Choroid plexus epithelial cell (primary cell): ENCODE measurements at regions not wholly inside any gene's neighbourhood (a gene's known extent, or its start where the extent isn't known, plus 50 kb on each side); places are given as distances from the start of the nearest gene placed in this dataset.
A peak's percentile ranks its signal among the peaks of the same experiment; 100 is the strongest.

Source experiments
- DNase-seq: peaks from one replicate; pipeline ENCODE4 v3.0.0-alpha.2; 2010; ENCODE audit warnings: low read depth
- H3K4me3 ChIP-seq: 2 replicates; pipeline ENCODE4 v1.5.1; 2011; ENCODE audit warnings: low read depth, mild to moderate bottlenecking, control low read depth, low read length, moderate library complexity
- TF ChIP-seq, protein P1 (sequence below): conservative IDR thresholded peaks from 2 replicates; pipeline ENCODE4 v1.5.1; 2011; ENCODE audit warnings: low read depth, mild to moderate bottlenecking, control low read depth, inconsistent platforms, low read length, moderate library complexity

DNA sequence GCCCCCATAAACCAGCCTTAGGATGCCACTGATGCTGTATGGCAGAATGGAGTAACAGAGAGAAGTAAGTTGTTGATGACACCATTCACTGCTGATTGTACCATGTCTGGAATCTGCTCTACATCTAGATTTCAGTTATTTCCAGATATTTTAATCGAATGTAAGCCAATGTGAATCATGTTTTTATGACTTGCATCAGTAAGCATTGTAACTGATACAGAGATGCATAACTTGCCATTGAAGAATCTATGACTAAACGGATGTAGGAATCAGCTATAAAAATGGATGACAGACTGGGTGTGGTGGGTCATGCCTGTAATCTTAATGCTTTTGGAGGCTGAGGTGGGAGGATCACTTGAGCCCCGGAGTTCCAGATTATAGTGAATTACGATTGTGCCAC is 161.0 kb upstream of the GATB start:
- H3K4me3 ChIP-seq: no peak overlapping the region
- DNase-seq: peak; percentile 4
- TF ChIP-seq, protein P1, sequence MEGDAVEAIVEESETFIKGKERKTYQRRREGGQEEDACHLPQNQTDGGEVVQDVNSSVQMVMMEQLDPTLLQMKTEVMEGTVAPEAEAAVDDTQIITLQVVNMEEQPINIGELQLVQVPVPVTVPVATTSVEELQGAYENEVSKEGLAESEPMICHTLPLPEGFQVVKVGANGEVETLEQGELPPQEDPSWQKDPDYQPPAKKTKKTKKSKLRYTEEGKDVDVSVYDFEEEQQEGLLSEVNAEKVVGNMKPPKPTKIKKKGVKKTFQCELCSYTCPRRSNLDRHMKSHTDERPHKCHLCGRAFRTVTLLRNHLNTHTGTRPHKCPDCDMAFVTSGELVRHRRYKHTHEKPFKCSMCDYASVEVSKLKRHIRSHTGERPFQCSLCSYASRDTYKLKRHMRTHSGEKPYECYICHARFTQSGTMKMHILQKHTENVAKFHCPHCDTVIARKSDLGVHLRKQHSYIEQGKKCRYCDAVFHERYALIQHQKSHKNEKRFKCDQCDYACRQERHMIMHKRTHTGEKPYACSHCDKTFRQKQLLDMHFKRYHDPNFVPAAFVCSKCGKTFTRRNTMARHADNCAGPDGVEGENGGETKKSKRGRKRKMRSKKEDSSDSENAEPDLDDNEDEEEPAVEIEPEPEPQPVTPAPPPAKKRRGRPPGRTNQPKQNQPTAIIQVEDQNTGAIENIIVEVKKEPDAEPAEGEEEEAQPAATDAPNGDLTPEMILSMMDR: no peak

DNA sequence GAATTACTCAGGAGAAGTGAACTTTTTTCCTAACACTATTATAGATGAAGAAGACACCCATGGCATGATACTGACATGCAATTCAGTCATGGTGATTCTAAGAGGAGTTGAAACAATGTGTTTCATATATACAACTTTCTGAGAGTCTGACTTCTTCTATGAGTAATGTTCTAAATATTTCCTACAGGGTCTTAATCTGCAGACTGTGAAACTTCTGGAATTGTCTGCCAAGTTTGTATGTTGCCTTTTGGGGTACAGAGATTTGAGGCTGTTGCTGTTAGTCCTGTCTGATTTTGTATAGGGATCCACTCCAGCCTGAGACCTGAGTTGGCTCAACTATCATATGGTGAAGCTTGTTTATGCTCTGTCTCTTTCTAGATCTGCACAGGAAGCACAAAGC is 160.6 kb upstream of the GATB start:
- no peak overlapping the region for H3K4me3 ChIP-seq
- TF ChIP-seq, protein P1: no peak
- DNase-seq: peak; percentile 32

DNA sequence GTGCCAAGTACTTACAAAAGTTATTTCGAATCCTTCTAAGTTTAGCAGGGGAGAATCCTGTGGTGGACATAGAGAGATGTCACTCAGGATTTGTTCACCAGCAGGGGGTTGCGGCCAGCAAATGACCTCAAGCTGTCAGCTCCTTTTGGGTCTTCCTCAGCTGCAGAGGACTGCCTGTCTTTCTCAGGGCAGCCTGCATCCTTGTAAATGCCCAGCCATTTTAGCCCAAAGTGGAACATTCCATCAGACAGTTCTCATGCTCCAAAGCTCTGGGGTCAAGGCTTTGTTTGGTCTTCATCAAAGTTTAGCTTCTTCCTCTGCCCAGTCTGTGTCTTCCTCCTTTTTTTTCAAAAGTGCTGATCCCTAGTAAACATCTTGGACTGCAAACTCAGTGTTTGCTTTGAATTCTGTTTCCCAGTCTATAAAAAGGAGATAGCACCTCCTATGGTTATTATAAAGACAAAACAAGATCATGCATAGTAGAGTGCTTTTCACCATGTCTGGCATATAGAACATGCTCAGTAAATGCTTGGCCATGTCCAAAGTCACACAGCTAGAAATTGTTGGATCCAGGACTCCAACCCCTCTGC is 156.4 kb upstream of the GATB start:
- H3K4me3 ChIP-seq: no peak overlapping the region
- DNase-seq: peak; percentile 47
- TF ChIP-seq, protein P1: no peak

DNA sequence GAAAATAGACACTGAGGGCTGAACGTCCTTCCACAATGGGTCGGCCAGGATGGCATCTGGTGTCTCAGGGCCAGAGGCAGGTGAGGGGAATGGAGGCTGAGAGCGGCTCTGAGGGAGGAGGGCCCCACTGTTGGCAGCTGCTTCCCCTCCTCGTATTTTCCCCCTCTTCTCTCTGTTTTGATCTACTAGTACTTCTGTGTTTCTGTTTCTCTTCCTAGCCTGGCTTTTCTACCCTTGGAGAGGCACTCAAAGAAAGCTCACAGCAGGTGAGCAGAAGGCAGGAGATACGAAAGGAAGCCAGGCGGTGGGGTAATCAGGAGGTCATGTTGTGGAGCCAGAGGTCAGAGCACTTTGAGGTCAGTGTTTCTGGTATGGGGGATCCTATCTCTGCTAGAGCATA is 151.8 kb upstream of the GATB start:
- H3K4me3 ChIP-seq: no peak overlapping the region
- TF ChIP-seq, protein P1: no peak
- DNase-seq: no peak

DNA sequence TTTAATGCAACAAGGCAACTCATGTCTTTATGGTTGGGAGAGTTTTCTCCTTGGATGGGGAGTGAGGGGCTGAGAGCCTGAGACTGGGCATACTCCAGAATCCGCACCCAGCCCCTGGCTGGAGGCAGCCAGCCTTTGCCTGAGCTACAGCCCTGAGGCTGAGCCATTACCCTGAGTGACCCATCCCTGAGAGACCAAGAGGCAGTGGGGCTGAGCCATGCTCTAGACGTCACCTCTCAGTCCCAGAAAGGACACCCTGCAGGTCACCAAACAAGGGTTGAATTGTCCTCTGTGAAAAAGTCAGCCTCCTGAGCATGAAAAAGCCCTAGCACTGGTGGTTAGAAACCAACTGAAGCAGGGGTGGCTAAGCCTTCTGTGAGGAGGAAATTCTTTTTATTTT is 151.2 kb upstream of the GATB start:
- no peak overlapping the region for H3K4me3 ChIP-seq
- no peak for DNase-seq
- TF ChIP-seq, protein P1: no peak

DNA sequence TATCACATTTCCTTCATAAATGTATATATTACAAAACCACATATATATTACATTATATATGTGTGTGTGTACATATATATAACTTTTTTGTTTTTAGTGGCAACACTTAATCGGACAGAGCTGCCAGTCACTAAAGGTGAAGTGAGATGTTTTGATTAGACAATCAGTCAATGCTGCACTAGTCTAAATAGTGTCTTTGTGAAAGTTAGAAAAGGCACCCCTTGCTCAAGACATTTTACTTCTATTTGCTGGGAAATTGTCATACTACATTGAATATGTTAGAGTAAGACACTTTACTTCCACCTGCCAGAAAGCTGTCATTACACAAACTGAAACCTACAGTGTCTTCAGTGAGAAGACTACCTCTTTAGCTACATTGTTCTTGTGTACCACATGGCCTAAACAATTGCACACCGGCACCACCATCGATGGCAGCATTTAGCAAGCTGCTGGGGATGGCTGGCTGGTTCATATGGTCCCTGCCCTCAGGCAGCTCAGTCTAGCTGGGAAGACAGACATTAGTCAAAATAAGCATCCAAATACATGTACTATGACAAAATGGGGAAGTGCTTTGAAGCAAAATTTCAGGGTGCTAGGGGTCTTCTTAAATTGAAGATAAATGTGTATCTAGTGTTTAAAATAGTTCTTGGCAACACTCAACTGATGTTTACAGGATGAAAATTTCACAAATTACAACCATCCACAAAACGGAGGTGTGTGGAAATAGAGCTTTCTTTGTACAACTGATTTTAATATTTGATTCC is 148.1 kb upstream of the GATB start:
- H3K4me3 ChIP-seq: no peak overlapping the region
- TF ChIP-seq, protein P1: no peak
- no peak for DNase-seq

DNA sequence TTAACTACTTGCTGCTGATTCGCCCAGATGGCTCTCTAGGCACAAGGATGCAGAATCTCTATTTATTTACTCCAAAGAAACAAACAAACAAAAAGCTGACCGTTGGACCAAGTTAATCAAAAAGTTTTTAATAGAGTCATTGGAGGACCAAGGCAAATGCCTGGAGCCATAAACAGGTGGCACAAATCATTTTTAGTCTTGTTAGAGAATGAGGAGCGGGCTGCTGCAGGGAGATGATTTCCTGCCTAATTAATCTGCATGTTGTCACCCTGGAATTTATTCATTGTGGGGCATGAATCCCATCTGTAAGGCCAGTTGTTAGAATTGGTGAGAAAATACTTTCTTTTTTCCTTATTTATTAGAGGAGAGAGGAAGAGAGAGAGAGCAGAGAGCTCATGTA is 147.4 kb upstream of the GATB start:
- TF ChIP-seq, protein P1: no peak
- DNase-seq: no peak
- H3K4me3 ChIP-seq: no peak overlapping the region
